Ovary (tissue), 3 donors: ENCODE measurements at regions not wholly inside any gene's neighbourhood (a gene's known extent, or its start where the extent isn't known, plus 50 kb on each side); places are given as distances from the start of the nearest gene placed in this dataset.

Experiments used
- CTCF ChIP-seq, 3 donors: fragments of 450-650 bp in 2 of 3; fragments of 200-600 bp in 1 of 3; IDR thresholded peaks; one replicate each; pipeline versions ENCODE4 v1.5.1 to v1.8.0; 2016 to 2022; ENCODE audit warnings: antibody characterized with exemption in 3 of 3, mild to moderate bottlenecking in 1 of 3
- EP300 ChIP-seq: sonication (generic); formaldehyde crosslinking; IDR thresholded peaks from one replicate; pipeline ENCODE4 v1.6.1; 2017; ENCODE audit warnings: antibody characterized with exemption
- POLR2A ChIP-seq: fragments of 450-650 bp; IDR thresholded peaks from one replicate; pipeline ENCODE4 v1.6.1; 2017; ENCODE audit warnings: antibody characterized with exemption, mild to moderate bottlenecking, moderate library complexity
- donor health status: DM: no; HTN: no; CAD: no.

GRCh38 chr16:85539084-85539483, 74.0 kb upstream of the GSE1 start:
- TF ChIP-seq CTCF (IDR thresholded peaks at IDR 0.05) (no peak), POLR2A (no peak), EP300 (no peak)
